GM12892 (cell line): ENCODE measurements at regions not wholly inside any gene's neighbourhood (a gene's known extent, or its start where the extent isn't known, plus 50 kb on each side); places are given as distances from the start of the nearest gene placed in this dataset.

Experiments used
- POLR2A ChIP-seq: IDR thresholded peaks from 2 replicates; pipeline ENCODE4 v1.6.1; 2011; ENCODE audit warnings: low read depth, low read length, control low read depth
- POLR2AphosphoS5 ChIP-seq: IDR thresholded peaks from 2 replicates; pipeline ENCODE4 v1.6.1; 2011; ENCODE audit warnings: low read depth, low read length, control low read depth
- TAF1 ChIP-seq: IDR thresholded peaks from 2 replicates; pipeline ENCODE4 v1.6.1; 2011; ENCODE audit warnings: low read depth, mild to moderate bottlenecking, control low read depth, low read length, borderline replicate concordance

DNA sequence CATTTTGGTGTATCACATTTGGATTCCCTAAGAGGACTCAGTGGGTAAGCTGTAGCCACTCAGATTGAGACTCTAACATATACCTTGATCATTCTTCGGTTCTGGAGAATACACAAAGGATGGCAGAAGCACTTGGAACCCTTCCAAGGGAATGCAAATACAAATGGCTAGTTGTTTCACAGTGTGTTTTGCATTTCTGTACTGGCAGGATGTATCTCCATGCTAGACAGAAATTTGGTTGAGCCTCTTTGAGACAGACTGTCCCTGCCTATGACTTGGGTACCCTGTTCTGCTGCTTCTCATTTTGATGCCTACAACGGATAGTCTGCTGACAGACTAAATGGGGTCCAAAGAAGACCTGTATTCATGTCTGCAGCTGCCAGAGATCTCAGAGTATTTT, 273.5 kb downstream of the TMEM38B start:
- TF ChIP-seq POLR2A (no peak), TAF1 (no peak), POLR2AphosphoS5 (no peak)
